SK-N-SH (cell line): ENCODE measurements at regions not wholly inside any gene's neighbourhood (a gene's known extent, or its start where the extent isn't known, plus 50 kb on each side); places are given as distances from the start of the nearest gene placed in this dataset.

ENCODE experiments used
- CTCF ChIA-PET: fragments of 300-600, 350-600 bp; formaldehyde crosslinking; extraction: SDS; loops from one replicate; lab custom pipeline; 2021; lab: Yijun Ruan, JAX
- POLR2A ChIA-PET: fragments of 350-600 bp; sonication (Branson Sonifier 250); formaldehyde crosslinking; extraction: SDS; loops from one replicate; lab custom pipeline; 2020; ENCODE audit warnings: antibody characterized with exemption, inconsistent platforms; lab: Yijun Ruan, JAX
- DNase-seq: peaks from one replicate; pipeline ENCODE4 v3.0.0; 2012
- H2AFZ ChIP-seq: fragments of 200-600 bp; sonication (generic); 2 replicates; pipeline ENCODE4 v1.8.1; 2016; ENCODE audit warnings: antibody characterized with exemption, mild to moderate bottlenecking, low read depth
- H3F3A ChIP-seq: fragments of 200-600 bp; sonication (generic); replicated peaks from 2 replicates; pipeline ENCODE3; 2016; ENCODE audit warnings: antibody characterized with exemption, mild to moderate bottlenecking; ENCODE audit not compliant: insufficient read depth
- H3K27ac ChIP-seq, 2 experiments: fragments of 200-500 bp in 1 of 2; fragments of 200-600 bp in 1 of 2; sonication (Bioruptor generic) in 1 of 2; sonication (generic), shearing (Covaris generic) in 1 of 2; 2 replicates each; pipeline versions ENCODE4 v1.5.1 to v1.6.1; 2014 to 2016; ENCODE audit warnings: low read depth in 2 of 2, inconsistent platforms in 1 of 2, low read length in 1 of 2, mild to moderate bottlenecking in 1 of 2, mixed read lengths in 1 of 2
- H3K27me3 ChIP-seq: fragments of 200-600 bp; sonication (generic), shearing (Covaris generic); 2 replicates; pipeline ENCODE4 v1.6.1; 2016; ENCODE audit warnings: mixed run types; ENCODE audit not compliant: insufficient read depth
- H3K36me3 ChIP-seq, 2 experiments: fragments of 200-500 bp in 1 of 2; fragments of 200-600 bp in 1 of 2; sonication (Bioruptor generic) in 1 of 2; sonication (generic) in 1 of 2; replicated peaks in 1 of 2; 2 replicates each; pipeline versions ENCODE3 to v1.5.1; 2014 to 2016; ENCODE audit warnings: low read length in 1 of 2, mild to moderate bottlenecking in 1 of 2; ENCODE audit not compliant: insufficient read depth in 2 of 2, control insufficient read depth in 1 of 2
- H3K4me1 ChIP-seq, 2 experiments: fragments of 200-500 bp in 1 of 2; fragments of 200-600 bp in 1 of 2; sonication (Bioruptor generic) in 1 of 2; sonication (generic), shearing (Covaris generic) in 1 of 2; 2 replicates each; pipeline versions ENCODE4 v1.5.1 to v1.6.1; 2014 to 2016; ENCODE audit warnings: low read depth in 1 of 2, low read length in 1 of 2, mixed run types in 1 of 2; ENCODE audit not compliant: insufficient read depth in 2 of 2, control insufficient read depth in 1 of 2
- H3K4me2 ChIP-seq: fragments of 200-600 bp; sonication (generic), shearing (Covaris generic); 2 replicates; pipeline ENCODE4 v1.6.1; 2017; ENCODE audit warnings: mixed run types
- H3K4me3 ChIP-seq, 2 experiments: fragments of 200-500 bp in 1 of 2; fragments of 200-600 bp in 1 of 2; sonication (Bioruptor generic) in 1 of 2; sonication (generic), shearing (Covaris generic) in 1 of 2; 2 replicates each; pipeline versions ENCODE4 v1.5.1 to v1.8.1; 2014 to 2016; ENCODE audit warnings: low read depth in 2 of 2, inconsistent platforms in 1 of 2, low read length in 1 of 2, mild to moderate bottlenecking in 1 of 2, mixed read lengths in 1 of 2, moderate library complexity in 1 of 2
- H3K79me2 ChIP-seq: fragments of 200-600 bp; sonication (generic); 2 replicates; pipeline ENCODE4 v1.8.1; 2017; ENCODE audit warnings: mild to moderate bottlenecking; ENCODE audit not compliant: insufficient read depth
- H3K9ac ChIP-seq: fragments of 200-600 bp; sonication (generic); 2 replicates; pipeline ENCODE4 v1.6.1; 2017; ENCODE audit warnings: mixed run types
- H3K9me2 ChIP-seq: fragments of 200-600 bp; sonication (generic); 2 replicates; pipeline ENCODE4 v1.6.1; 2017; ENCODE audit warnings: mixed run types
- H3K9me3 ChIP-seq: fragments of 200-600 bp; sonication (generic); 2 replicates; pipeline ENCODE4 v1.6.1; 2017; ENCODE audit warnings: mixed run types, mild to moderate bottlenecking, moderate library complexity
- H4K20me1 ChIP-seq: fragments of 200-600 bp; sonication (generic); 2 replicates; pipeline ENCODE4 v1.6.1; 2017; ENCODE audit warnings: mild to moderate bottlenecking, mixed run types; ENCODE audit not compliant: insufficient read depth
- ELF1 ChIP-seq: IDR thresholded peaks from 2 replicates; pipeline ENCODE4 v1.4.0; 2012
- EZH2phosphoT487 ChIP-seq: fragments of 200-600 bp; sonication (generic); IDR thresholded peaks from 2 replicates; pipeline ENCODE4 v1.6.1; 2017; ENCODE audit warnings: low read depth, mixed run types, mild to moderate bottlenecking, antibody characterized with exemption, moderate library complexity, borderline replicate concordance
- FOSL2 ChIP-seq: IDR thresholded peaks from 2 replicates; pipeline ENCODE4 v1.4.0; 2012; ENCODE audit warnings: low read depth, mild to moderate bottlenecking, moderate library complexity, borderline replicate concordance
- JUND ChIP-seq: IDR thresholded peaks from 2 replicates; pipeline ENCODE4 v1.4.0; 2012
- NFIC ChIP-seq: IDR thresholded peaks from 2 replicates; pipeline ENCODE4 v1.4.0; 2012; ENCODE audit warnings: borderline replicate concordance
- NRF1 ChIP-seq: IDR thresholded peaks from 2 replicates; pipeline ENCODE4 v1.6.1; 2012; ENCODE audit warnings: low read depth, mild to moderate bottlenecking, low read length
- POLR2AphosphoS5 ChIP-seq: IDR thresholded peaks from 2 replicates; pipeline ENCODE4 v1.6.1; 2012; ENCODE audit warnings: low read depth, low read length
- RAD21 ChIP-seq: IDR thresholded peaks from 2 replicates; pipeline ENCODE4 v1.6.1; 2012; ENCODE audit warnings: mild to moderate bottlenecking, low read length
- RCOR1 ChIP-seq: fragments of 150-350 bp; IDR thresholded peaks from 2 replicates; pipeline ENCODE4 v1.6.1; 2017; ENCODE audit warnings: antibody characterized with exemption, low read length
- SIN3A ChIP-seq: IDR thresholded peaks from 2 replicates; pipeline ENCODE4 v1.6.1; 2012; ENCODE audit warnings: low read depth, mild to moderate bottlenecking, low read length, moderate library complexity, borderline replicate concordance
- TEAD4 ChIP-seq: IDR thresholded peaks from 2 replicates; pipeline ENCODE4 v1.4.0; 2012; ENCODE audit warnings: mild to moderate bottlenecking, borderline replicate concordance; ENCODE audit not compliant: insufficient read depth
- WGBS: methylation state at CpG from one replicate; pipeline ENCODE4 v1.1.6; 2017; ENCODE audit warnings: low lambda C conversion rate; 5-methylcytosine and 5-hydroxymethylcytosine counted together
- TF ChIP-seq, protein P1 (sequence below): IDR thresholded peaks from 2 replicates; pipeline ENCODE4 v1.4.0; 2012; ENCODE audit warnings: low read depth, borderline replicate concordance
- TF ChIP-seq, protein P2 (sequence below): fragments of 150-350 bp; IDR thresholded peaks from 2 replicates; pipeline ENCODE4 v1.6.1; 2016; ENCODE audit warnings: mild to moderate bottlenecking, low read depth, low read length

DNA sequence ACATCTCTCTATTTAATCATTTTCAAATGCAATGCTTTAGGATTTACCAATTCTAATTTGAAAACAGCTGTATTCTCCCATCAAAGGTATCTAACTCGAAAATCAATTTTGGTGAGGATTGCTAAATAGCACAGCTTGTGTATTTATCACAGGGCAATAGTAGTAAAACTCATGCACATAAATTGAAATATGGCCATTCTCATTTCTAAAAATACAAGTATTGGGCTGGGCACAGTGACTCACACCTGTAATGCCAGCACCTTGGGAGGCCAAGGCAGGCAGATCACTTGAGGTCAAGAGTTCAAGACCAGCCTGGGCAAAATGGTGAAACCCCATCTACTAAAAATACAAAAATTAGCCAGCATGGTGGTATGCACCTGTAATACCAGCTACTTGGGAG is 164.8 kb upstream of the RASA1 start:
- no peaks in the 10 kb centered on the region for H3K9me3 ChIP-seq
- no peaks in the 10 kb centered on the region for H3K79me2 ChIP-seq
- DNase-seq: no peak
- H3K4me1 ChIP-seq: peaks cover 0 to 14% of the 10 kb centered on the region in 2 experiments; a peak in 2 of 4 replicates
- H2AFZ ChIP-seq: no peak overlapping the region
- H3K9ac ChIP-seq: no peak overlapping the region
- CTCF ChIA-PET: interaction anchor here (0.7 kb wide), 1 partner anchor 107 kb away, joined by 3 read pairs; no protein-coding TSS in a partner anchor
- H4K20me1 ChIP-seq: no peaks in the 10 kb centered on the region
- H3K4me3 ChIP-seq: no peak overlapping the region
- no peaks in the 10 kb centered on the region for H3F3A ChIP-seq
- TF ChIP-seq RCOR1: no peak
- TF ChIP-seq, protein P1, sequence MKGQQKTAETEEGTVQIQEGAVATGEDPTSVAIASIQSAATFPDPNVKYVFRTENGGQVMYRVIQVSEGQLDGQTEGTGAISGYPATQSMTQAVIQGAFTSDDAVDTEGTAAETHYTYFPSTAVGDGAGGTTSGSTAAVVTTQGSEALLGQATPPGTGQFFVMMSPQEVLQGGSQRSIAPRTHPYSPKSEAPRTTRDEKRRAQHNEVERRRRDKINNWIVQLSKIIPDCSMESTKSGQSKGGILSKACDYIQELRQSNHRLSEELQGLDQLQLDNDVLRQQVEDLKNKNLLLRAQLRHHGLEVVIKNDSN: no peak
- no peak for TF ChIP-seq EZH2phosphoT487
- TF ChIP-seq NFIC: no peak
- no peak for TF ChIP-seq SIN3A
- TF ChIP-seq JUND: no peak
- TF ChIP-seq FOSL2: no peak
- no peak for TF ChIP-seq RAD21
- TF ChIP-seq POLR2AphosphoS5: no peak
- no peak for TF ChIP-seq NRF1
- no peak for TF ChIP-seq ELF1
- TF ChIP-seq TEAD4: no peak
- POLR2A ChIA-PET: no interaction called here
- H3K27me3 ChIP-seq: no peaks in the 10 kb centered on the region
- no peak overlapping the region for H3K27ac ChIP-seq
- WGBS: 38% methylated on average over 1 of the region's 1 CpG
- no peaks in the 10 kb centered on the region for H3K36me3 ChIP-seq
- H3K9me2 ChIP-seq: no peaks in the 10 kb centered on the region
- no peak overlapping the region for H3K4me2 ChIP-seq

DNA sequence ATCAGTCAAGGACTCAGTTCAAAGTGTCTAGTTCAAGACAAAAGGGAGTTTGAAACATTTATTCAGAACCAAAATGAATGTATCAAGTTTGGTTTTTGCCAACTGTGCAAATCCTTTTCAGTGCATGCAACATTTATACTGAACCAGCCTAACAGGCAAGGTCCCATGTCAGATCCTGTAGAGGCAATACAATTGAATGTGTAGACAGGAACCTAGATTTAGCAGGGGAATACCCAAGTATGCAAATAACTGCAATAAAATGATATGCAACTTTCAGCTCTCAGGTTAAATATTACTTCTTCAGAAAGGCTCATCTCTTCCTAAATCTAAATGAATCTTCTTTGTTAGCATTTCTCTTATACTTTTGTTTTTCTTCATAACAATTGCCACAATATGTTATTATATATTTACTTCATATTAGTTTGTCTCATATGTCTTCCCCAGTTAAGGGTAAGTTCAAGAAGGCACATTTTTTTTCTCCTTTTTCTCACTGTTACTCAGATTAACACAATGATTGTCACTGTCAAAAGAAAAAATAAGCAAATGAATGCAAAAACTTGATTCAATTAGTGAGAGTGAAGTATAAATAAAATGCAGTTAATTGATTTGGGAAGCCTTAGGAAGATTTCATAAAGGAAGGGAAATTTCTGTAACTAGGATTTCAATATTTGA is 163.9 kb upstream of the RASA1 start:
- Histone ChIP-seq H3K4me3 (no peak overlapping the region), H3K9me3 (no peaks in the 10 kb centered on the region), H3K27me3 (no peaks in the 10 kb centered on the region), H3K9me2 (no peaks in the 10 kb centered on the region), H3K79me2 (no peaks in the 10 kb centered on the region), H3K4me1 (peaks cover 0 to 14% of the 10 kb centered on the region in 2 experiments; a peak in 2 of 4 replicates), H3K4me2 (no peak overlapping the region), H3K27ac (no peak overlapping the region), H3K36me3 (no peaks in the 10 kb centered on the region), H2AFZ (peak overlapping the region; percentile 25; the same call in 1 of the 2 replicates), H3F3A (no peaks in the 10 kb centered on the region), H4K20me1 (no peaks in the 10 kb centered on the region), H3K9ac (no peak overlapping the region)
- POLR2A ChIA-PET: no interaction called here
- CTCF ChIA-PET: interaction anchor here (0.6 kb wide), 1 partner anchor 15 kb away, joined by 5 read pairs; no protein-coding TSS in a partner anchor
- DNase-seq: no peak
- TF ChIP-seq, protein P2, sequence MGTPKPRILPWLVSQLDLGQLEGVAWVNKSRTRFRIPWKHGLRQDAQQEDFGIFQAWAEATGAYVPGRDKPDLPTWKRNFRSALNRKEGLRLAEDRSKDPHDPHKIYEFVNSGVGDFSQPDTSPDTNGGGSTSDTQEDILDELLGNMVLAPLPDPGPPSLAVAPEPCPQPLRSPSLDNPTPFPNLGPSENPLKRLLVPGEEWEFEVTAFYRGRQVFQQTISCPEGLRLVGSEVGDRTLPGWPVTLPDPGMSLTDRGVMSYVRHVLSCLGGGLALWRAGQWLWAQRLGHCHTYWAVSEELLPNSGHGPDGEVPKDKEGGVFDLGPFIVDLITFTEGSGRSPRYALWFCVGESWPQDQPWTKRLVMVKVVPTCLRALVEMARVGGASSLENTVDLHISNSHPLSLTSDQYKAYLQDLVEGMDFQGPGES: no peak
